Parathyroid adenoma (tissue), 2 donors: ENCODE measurements at regions not wholly inside any gene's neighbourhood (a gene's known extent, or its start where the extent isn't known, plus 50 kb on each side); places are given as distances from the start of the nearest gene placed in this dataset.
"Not testable (repeated sequence)": the region's sequence is repeated elsewhere in the genome, so short reads cannot be mapped to it uniquely, and the experiment has no call there.

Experiments
- H2AFZ ChIP-seq: fragments of 300-600 bp; sonication (generic); one replicate; pipeline ENCODE4 v1.7.0; 2017; ENCODE audit warnings: antibody characterized with exemption, mild to moderate bottlenecking
- H3K27ac ChIP-seq: fragments of 300-600 bp; sonication (generic); one replicate; pipeline ENCODE4 v1.7.0; 2017
- H3K27me3 ChIP-seq: fragments of 300-600 bp; sonication (generic); one replicate; pipeline ENCODE4 v1.7.0; 2017; ENCODE audit warnings: low read length; ENCODE audit not compliant: control insufficient read depth, insufficient read depth
- H3K36me3 ChIP-seq: fragments of 300-600 bp; sonication (generic); one replicate; pipeline ENCODE4 v1.7.0; 2017; ENCODE audit warnings: low read length; ENCODE audit not compliant: control insufficient read depth, insufficient read depth
- H3K4me1 ChIP-seq: fragments of 300-600 bp; sonication (generic); one replicate; pipeline ENCODE4 v1.7.0; 2017; ENCODE audit warnings: control low read depth
- H3K4me2 ChIP-seq: fragments of 300-600 bp; sonication (generic); one replicate; pipeline ENCODE4 v1.7.0; 2017; ENCODE audit warnings: low read length
- H3K4me3 ChIP-seq: fragments of 300-600 bp; sonication (generic); one replicate; pipeline ENCODE4 v1.7.0; 2017; ENCODE audit warnings: low read depth, low read length
- H3K79me2 ChIP-seq: fragments of 300-600 bp; sonication (generic); one replicate; pipeline ENCODE4 v1.7.0; 2017; ENCODE audit warnings: control low read depth
- H3K9ac ChIP-seq: fragments of 300-600 bp; sonication (generic); one replicate; pipeline ENCODE4 v1.7.0; 2017; ENCODE audit warnings: mild to moderate bottlenecking
- H3K9me3 ChIP-seq: fragments of 300-600 bp; sonication (generic); one replicate; pipeline ENCODE4 v1.7.0; 2017; ENCODE audit warnings: low read length; ENCODE audit not compliant: control insufficient read depth
- TF ChIP-seq, protein P1 (sequence below): fragments of 300-600 bp; sonication (generic); IDR thresholded peaks from one replicate; pipeline ENCODE4 v1.7.0; 2017; ENCODE audit warnings: antibody characterized with exemption, mild to moderate bottlenecking
- donor health status: primary hyperparathyroidism.

- Histone ChIP-seq H3K27ac (no peak overlapping the region), H3K4me3 (no peak overlapping the region), H3K9me3 (no peaks in the 10 kb centered on the region), H3K36me3 (no peaks in the 10 kb centered on the region), H3K4me1 (no peaks in the 10 kb centered on the region), H2AFZ (no peak overlapping the region), H3K4me2 (no peak overlapping the region), H3K27me3 (no peaks in the 10 kb centered on the region), H3K79me2 (no peaks in the 10 kb centered on the region), H3K9ac (no peak overlapping the region)
- TF ChIP-seq, protein P1, sequence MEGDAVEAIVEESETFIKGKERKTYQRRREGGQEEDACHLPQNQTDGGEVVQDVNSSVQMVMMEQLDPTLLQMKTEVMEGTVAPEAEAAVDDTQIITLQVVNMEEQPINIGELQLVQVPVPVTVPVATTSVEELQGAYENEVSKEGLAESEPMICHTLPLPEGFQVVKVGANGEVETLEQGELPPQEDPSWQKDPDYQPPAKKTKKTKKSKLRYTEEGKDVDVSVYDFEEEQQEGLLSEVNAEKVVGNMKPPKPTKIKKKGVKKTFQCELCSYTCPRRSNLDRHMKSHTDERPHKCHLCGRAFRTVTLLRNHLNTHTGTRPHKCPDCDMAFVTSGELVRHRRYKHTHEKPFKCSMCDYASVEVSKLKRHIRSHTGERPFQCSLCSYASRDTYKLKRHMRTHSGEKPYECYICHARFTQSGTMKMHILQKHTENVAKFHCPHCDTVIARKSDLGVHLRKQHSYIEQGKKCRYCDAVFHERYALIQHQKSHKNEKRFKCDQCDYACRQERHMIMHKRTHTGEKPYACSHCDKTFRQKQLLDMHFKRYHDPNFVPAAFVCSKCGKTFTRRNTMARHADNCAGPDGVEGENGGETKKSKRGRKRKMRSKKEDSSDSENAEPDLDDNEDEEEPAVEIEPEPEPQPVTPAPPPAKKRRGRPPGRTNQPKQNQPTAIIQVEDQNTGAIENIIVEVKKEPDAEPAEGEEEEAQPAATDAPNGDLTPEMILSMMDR = no peak
Measured at GRCh38 chr11:98059488-98059887, 961.3 kb upstream of the CNTN5 start.

GRCh38 chr11:98060759-98061158 is 960.0 kb upstream of the CNTN5 start:
- H3K4me3 ChIP-seq = no peak overlapping the region
- H3K4me2 ChIP-seq = no peak overlapping the region
- TF ChIP-seq, protein P1 = no peak
- H3K79me2 ChIP-seq = no peaks in the 10 kb centered on the region
- no peak overlapping the region for H3K27ac ChIP-seq
- no peak overlapping the region for H3K9ac ChIP-seq
- H2AFZ ChIP-seq = no peak overlapping the region
- no peaks in the 10 kb centered on the region for H3K27me3 ChIP-seq
- no peaks in the 10 kb centered on the region for H3K4me1 ChIP-seq
- no peaks in the 10 kb centered on the region for H3K36me3 ChIP-seq
- no peaks in the 10 kb centered on the region for H3K9me3 ChIP-seq

- TF ChIP-seq, protein P1 = no peak
- no peaks in the 10 kb centered on the region for H3K9me3 ChIP-seq
- no peaks in the 10 kb centered on the region for H3K36me3 ChIP-seq
- no peak overlapping the region for H3K9ac ChIP-seq
- H2AFZ ChIP-seq = no peak overlapping the region
- H3K79me2 ChIP-seq = no peaks in the 10 kb centered on the region
- no peak overlapping the region for H3K4me3 ChIP-seq
- no peaks in the 10 kb centered on the region for H3K27me3 ChIP-seq
- H3K4me1 ChIP-seq = no peaks in the 10 kb centered on the region
- no peak overlapping the region for H3K4me2 ChIP-seq
- H3K27ac ChIP-seq = no peak overlapping the region
Measured at GRCh38 chr11:98061858-98062257, 958.9 kb upstream of the CNTN5 start.

DNA sequence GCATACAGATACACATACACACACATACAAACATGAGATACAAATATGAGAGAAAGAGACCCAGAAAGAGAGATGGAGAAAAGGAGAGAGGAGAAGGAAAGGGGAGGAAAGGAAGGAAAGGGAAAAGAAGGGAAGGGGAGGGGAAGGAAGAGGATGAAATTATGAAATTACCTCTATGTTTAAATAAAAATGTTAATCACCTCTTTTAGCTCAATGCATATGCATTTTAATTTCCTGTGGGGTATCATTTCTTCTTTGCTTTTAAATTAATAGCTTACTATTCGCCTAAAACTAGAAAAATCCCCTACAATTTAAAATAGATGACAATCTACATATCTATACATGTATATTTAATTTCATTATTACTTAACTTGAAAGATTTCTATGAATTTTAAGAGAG is 958.0 kb upstream of the CNTN5 start:
- H3K4me3 ChIP-seq = no peak overlapping the region
- no peaks in the 10 kb centered on the region for H3K79me2 ChIP-seq
- H2AFZ ChIP-seq = no peak overlapping the region
- H3K27ac ChIP-seq = no peak overlapping the region
- no peaks in the 10 kb centered on the region for H3K36me3 ChIP-seq
- no peaks in the 10 kb centered on the region for H3K4me1 ChIP-seq
- TF ChIP-seq, protein P1 = no peak
- H3K4me2 ChIP-seq = no peak overlapping the region
- H3K27me3 ChIP-seq = no peaks in the 10 kb centered on the region
- no peak overlapping the region for H3K9ac ChIP-seq
- H3K9me3 ChIP-seq = no peaks in the 10 kb centered on the region

DNA sequence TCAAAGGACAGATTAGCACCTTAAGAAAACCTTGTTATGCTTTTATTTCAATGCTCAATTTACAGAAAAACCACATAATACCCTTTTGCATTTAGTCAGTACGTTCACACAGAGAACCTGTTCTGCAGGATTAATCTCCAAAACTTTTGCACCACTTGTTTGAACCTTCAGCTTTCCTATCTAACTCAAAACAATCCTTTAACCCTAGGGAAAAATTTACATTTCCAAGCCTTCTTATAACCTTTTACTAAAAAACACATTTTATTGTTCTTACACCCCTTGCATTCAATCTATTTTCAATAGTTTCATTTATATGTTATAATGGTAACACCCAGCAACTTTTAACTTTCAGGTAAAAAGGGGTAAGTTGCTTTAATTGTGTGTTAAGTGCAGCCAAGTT is 952.5 kb upstream of the CNTN5 start:
- Histone ChIP-seq H3K9me3 (no peaks in the 10 kb centered on the region), H3K79me2 (no peaks in the 10 kb centered on the region), H3K27me3 (no peaks in the 10 kb centered on the region), H2AFZ (no peak overlapping the region), H3K4me3 (no peak overlapping the region), H3K36me3 (no peaks in the 10 kb centered on the region), H3K27ac (no peak overlapping the region), H3K4me1 (no peaks in the 10 kb centered on the region), H3K9ac (no peak overlapping the region), H3K4me2 (no peak overlapping the region)
- TF ChIP-seq, protein P1 = no peak

GRCh38 chr11:98069147-98069546 is 951.6 kb upstream of the CNTN5 start:
- H3K4me2 ChIP-seq, H3K4me1 ChIP-seq, H3K9me3 ChIP-seq, H3K9ac ChIP-seq, H3K27me3 ChIP-seq, H2AFZ ChIP-seq, H3K36me3 ChIP-seq, H3K27ac ChIP-seq, H3K79me2 ChIP-seq, H3K4me3 ChIP-seq: not testable (repeated sequence)
